ENCODE measurements at regions not wholly inside any gene's neighbourhood (a gene's known extent, or its start where the extent isn't known, plus 50 kb on each side); places are given as distances from the start of the nearest gene placed in this dataset.

- no peak for DNase-seq (ENCODE audit: low read depth, low spot score)
- H3K4me3 ChIP-seq (ENCODE audit: low read depth, low read length): no peak overlapping the region
- CTCF ChIA-PET: interaction anchor here (1.2 to 1.3 kb wide), 3 partner anchors 12 to 140 kb away, joined by 4 to 5 read pairs (median 4); partner anchors contain the start of gene SCAND1
- POLR2A ChIA-PET: interaction anchor here (1.2 kb wide), 1 partner anchor 9 kb away, joined by 4 read pairs; no protein-coding TSS in a partner anchor
- TF ChIP-seq CTCF (IDR thresholded peaks at IDR 0.05; ENCODE audit: insufficient read depth, low read length, missing control alignments): no peak
Observed at GRCh38 chr20:36094497-36094896, 60.0 kb upstream of the EPB41L1 start.

GRCh38 chr20:36096435-36096834, 58.1 kb upstream of the EPB41L1 start:
- no peak for TF ChIP-seq CTCF (IDR thresholded peaks at IDR 0.05; ENCODE audit: insufficient read depth, low read length, missing control alignments)
- H3K4me3 ChIP-seq (ENCODE audit: low read depth, low read length): no peak overlapping the region
- POLR2A ChIA-PET: no interaction called here
- DNase-seq (ENCODE audit: low read depth, low spot score): no peak
- CTCF ChIA-PET: interaction anchor here (0.9 to 3.8 kb wide), 5 partner anchors 13 to 142 kb away, joined by 3 to 16 read pairs (median 4); partner anchors contain the start of gene SCAND1

- DNase-seq (ENCODE audit: low read depth, low spot score): peak; percentile 44
- CTCF ChIA-PET: interaction anchor here (0.7 to 3.8 kb wide), 9 partner anchors 10 to 143 kb away, joined by 3 to 16 read pairs (median 5); partner anchors contain the start of gene SCAND1
- H3K4me3 ChIP-seq (ENCODE audit: low read depth, low read length): no peak overlapping the region
- POLR2A ChIA-PET: interaction anchor here (1.0 to 1.3 kb wide), 2 partner anchors 19 to 33 kb away, joined by 3 to 4 read pairs; no protein-coding TSS in a partner anchor
- no peak for TF ChIP-seq CTCF (IDR thresholded peaks at IDR 0.05; ENCODE audit: insufficient read depth, low read length, missing control alignments)
Observed at GRCh38 chr20:36097337-36098151, 57.0 kb upstream of the EPB41L1 start.

GRCh38 chr20:36098364-36098763, 56.2 kb upstream of the EPB41L1 start:
- no peak overlapping the region for H3K4me3 ChIP-seq (ENCODE audit: low read depth, low read length)
- TF ChIP-seq CTCF (IDR thresholded peaks at IDR 0.05; ENCODE audit: insufficient read depth, low read length, missing control alignments): no peak
- POLR2A ChIA-PET: interaction anchor here (1.0 to 1.3 kb wide), 2 partner anchors 18 to 34 kb away, joined by 3 to 4 read pairs; no protein-coding TSS in a partner anchor
- CTCF ChIA-PET: interaction anchor here (1.0 to 3.8 kb wide), 6 partner anchors 9 to 106 kb away, joined by 3 to 16 read pairs (median 5); no protein-coding TSS in a partner anchor
- no peak for DNase-seq (ENCODE audit: low read depth, low spot score)

GRCh38 chr20:36099106-36099505, 55.4 kb upstream of the EPB41L1 start:
- H3K4me3 ChIP-seq (ENCODE audit: low read depth, low read length): no peak overlapping the region
- TF ChIP-seq CTCF (IDR thresholded peaks at IDR 0.05; ENCODE audit: insufficient read depth, low read length, missing control alignments): no peak
- ChIA-PET CTCF (interaction anchor here (1.5 kb wide), 1 partner anchor 144 kb away, joined by 4 read pairs; the partner anchor contains the start of gene SCAND1), POLR2A (no interaction called here)
- no peak for DNase-seq (ENCODE audit: low read depth, low spot score)

- DNase-seq (ENCODE audit: low read depth, low spot score): no peak
- ChIA-PET CTCF (interaction anchor here (2.4 kb wide), 1 partner anchor 108 kb away, joined by 11 read pairs; no protein-coding TSS in a partner anchor), POLR2A (no interaction called here)
- no peak overlapping the region for H3K4me3 ChIP-seq (ENCODE audit: low read depth, low read length)
- TF ChIP-seq CTCF (IDR thresholded peaks at IDR 0.05; ENCODE audit: insufficient read depth, low read length, missing control alignments): no peak
Observed at GRCh38 chr20:36101192-36101591, 53.3 kb upstream of the EPB41L1 start.
